Ishikawa (cell line): ENCODE measurements at regions not wholly inside any gene's neighbourhood (a gene's known extent, or its start where the extent isn't known, plus 50 kb on each side); places are given as distances from the start of the nearest gene placed in this dataset.

ENCODE experiments used
- CEBPB ChIP-seq: IDR thresholded peaks from 2 replicates; pipeline ENCODE4 v1.6.1; 2012
- CREB1 ChIP-seq: IDR thresholded peaks from 2 replicates; pipeline ENCODE4 v1.6.1; 2012; ENCODE audit warnings: low read depth
- EGR1 ChIP-seq: IDR thresholded peaks from 2 replicates; pipeline ENCODE4 v1.6.1; 2012
- EP300 ChIP-seq: IDR thresholded peaks from 2 replicates; pipeline ENCODE4 v1.6.1; 2012; ENCODE audit warnings: borderline replicate concordance
- FOXM1 ChIP-seq: IDR thresholded peaks from 2 replicates; pipeline ENCODE4 v1.6.1; 2012; ENCODE audit warnings: low read depth, borderline replicate concordance
- NFIC ChIP-seq: IDR thresholded peaks from 2 replicates; pipeline ENCODE4 v1.6.1; 2012
- RAD21 ChIP-seq: IDR thresholded peaks from 2 replicates; pipeline ENCODE4 v1.6.1; 2012; ENCODE audit warnings: low read depth
- TAF1 ChIP-seq: IDR thresholded peaks from 2 replicates; pipeline ENCODE4 v1.6.1; 2012; ENCODE audit warnings: low read depth, mild to moderate bottlenecking
- TCF12 ChIP-seq: IDR thresholded peaks from 2 replicates; pipeline ENCODE4 v1.6.1; 2012; ENCODE audit warnings: low read depth
- TEAD4 ChIP-seq: IDR thresholded peaks from 2 replicates; pipeline ENCODE4 v1.6.1; 2012
- YY1 ChIP-seq: IDR thresholded peaks from 2 replicates; pipeline ENCODE4 v1.6.1; 2012; ENCODE audit warnings: low read depth
- ZBTB7A ChIP-seq: IDR thresholded peaks from 2 replicates; pipeline ENCODE4 v1.6.1; 2012; ENCODE audit warnings: low read depth
- TF ChIP-seq, protein P1 (sequence below): IDR thresholded peaks from 2 replicates; pipeline ENCODE4 v1.6.1; 2012; ENCODE audit warnings: low read depth, mild to moderate bottlenecking
- TF ChIP-seq, protein P2 (sequence below): IDR thresholded peaks from 2 replicates; pipeline ENCODE4 v1.6.1; 2012
- TF ChIP-seq, protein P3 (sequence below): IDR thresholded peaks from 2 replicates; pipeline ENCODE4 v1.6.1; 2012

DNA sequence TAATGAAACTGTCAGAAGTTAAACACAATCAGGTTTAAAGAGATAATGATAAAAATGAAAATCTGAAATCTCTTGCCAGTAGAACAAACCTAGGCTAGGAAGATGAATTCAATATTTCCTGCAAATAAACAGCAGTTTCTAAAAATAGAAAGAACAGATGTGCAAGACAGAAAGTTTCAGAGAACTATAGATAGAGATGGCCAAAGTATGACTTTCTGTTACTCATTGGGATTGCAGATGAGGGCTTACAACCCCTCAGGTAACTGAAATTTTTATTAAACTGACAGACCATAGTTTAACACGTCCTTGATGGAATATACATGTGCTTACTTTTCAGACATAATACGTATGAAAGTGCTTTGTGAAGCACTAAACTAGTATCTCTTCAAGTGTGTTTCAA lies 82.3 kb upstream of the PPARGC1A start:
- TF ChIP-seq, protein P1, sequence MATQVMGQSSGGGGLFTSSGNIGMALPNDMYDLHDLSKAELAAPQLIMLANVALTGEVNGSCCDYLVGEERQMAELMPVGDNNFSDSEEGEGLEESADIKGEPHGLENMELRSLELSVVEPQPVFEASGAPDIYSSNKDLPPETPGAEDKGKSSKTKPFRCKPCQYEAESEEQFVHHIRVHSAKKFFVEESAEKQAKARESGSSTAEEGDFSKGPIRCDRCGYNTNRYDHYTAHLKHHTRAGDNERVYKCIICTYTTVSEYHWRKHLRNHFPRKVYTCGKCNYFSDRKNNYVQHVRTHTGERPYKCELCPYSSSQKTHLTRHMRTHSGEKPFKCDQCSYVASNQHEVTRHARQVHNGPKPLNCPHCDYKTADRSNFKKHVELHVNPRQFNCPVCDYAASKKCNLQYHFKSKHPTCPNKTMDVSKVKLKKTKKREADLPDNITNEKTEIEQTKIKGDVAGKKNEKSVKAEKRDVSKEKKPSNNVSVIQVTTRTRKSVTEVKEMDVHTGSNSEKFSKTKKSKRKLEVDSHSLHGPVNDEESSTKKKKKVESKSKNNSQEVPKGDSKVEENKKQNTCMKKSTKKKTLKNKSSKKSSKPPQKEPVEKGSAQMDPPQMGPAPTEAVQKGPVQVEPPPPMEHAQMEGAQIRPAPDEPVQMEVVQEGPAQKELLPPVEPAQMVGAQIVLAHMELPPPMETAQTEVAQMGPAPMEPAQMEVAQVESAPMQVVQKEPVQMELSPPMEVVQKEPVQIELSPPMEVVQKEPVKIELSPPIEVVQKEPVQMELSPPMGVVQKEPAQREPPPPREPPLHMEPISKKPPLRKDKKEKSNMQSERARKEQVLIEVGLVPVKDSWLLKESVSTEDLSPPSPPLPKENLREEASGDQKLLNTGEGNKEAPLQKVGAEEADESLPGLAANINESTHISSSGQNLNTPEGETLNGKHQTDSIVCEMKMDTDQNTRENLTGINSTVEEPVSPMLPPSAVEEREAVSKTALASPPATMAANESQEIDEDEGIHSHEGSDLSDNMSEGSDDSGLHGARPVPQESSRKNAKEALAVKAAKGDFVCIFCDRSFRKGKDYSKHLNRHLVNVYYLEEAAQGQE = no peak
- TF ChIP-seq EGR1 (no peak), TCF12 (no peak)

DNA sequence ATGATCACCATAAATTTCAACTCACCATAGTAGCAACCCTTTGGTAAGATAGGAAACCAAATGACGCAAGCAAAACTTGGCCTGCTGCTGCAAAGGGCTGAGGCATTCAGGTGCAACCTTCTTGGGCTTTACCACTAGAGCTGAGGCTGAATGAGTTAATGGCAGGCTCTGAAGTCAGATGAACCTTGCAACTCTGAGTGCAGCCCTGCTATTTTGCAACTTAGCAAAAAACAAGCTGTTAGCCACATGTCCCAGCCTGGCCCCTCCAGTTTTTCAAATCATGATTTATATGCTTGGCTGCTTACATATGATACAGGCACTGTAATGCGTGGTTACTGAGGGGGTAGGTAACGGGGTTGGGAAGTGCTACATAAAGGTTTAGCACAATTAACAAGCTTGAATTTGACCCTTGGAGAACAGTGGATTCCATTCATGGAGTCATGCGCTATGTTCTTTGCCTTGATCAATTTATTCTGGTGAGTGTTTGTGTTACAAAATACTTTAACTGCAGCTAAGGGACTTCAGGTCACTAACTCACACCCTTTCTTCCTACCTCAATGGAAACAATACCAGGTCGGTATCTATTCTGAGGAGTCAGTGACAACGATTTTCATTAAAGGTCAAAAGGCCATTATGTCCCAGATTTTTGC lies 80.5 kb upstream of the PPARGC1A start:
- TF ChIP-seq ZBTB7A (no peak), NFIC (no peak), EGR1 (no peak), TCF12 (no peak), EP300 (no peak), RAD21 (no peak), TAF1 (no peak), CEBPB (no peak), YY1 (no peak), TEAD4 (no peak), FOXM1 (no peak), CREB1 (no peak)
- TF ChIP-seq, protein P1 = no peak
- TF ChIP-seq, protein P2, sequence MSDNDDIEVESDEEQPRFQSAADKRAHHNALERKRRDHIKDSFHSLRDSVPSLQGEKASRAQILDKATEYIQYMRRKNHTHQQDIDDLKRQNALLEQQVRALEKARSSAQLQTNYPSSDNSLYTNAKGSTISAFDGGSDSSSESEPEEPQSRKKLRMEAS = no peak
- TF ChIP-seq, protein P3, sequence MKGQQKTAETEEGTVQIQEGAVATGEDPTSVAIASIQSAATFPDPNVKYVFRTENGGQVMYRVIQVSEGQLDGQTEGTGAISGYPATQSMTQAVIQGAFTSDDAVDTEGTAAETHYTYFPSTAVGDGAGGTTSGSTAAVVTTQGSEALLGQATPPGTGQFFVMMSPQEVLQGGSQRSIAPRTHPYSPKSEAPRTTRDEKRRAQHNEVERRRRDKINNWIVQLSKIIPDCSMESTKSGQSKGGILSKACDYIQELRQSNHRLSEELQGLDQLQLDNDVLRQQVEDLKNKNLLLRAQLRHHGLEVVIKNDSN = no peak

DNA sequence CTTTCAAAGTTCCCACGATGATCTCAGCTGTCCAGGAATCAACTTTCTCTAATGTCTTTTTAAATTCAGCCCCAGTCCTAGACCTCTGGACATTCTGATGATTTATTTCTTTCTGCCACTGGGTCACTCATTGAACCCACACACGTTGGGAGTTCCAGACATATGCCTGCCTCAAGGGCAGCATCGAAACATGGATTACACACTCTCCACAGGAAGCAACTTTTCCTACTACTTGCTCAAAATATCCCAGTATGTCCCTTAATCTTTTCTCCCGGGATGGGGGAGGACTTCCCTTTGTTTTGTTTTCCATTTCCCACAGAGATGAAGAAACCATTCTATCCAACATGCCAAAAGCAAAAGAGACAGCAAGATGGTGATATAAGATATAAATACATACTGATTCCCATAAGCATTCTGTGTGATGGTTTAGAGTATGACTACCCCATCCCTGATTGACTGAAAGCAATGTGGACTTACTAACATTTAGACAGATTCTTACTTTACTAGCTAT lies 79.8 kb upstream of the PPARGC1A start:
- TF ChIP-seq YY1 = no peak
- no peak for TF ChIP-seq TAF1
- no peak for TF ChIP-seq EGR1
- TF ChIP-seq, protein P1 = no peak
- TF ChIP-seq CEBPB = no peak
- no peak for TF ChIP-seq TEAD4
- TF ChIP-seq CREB1 = no peak
- no peak for TF ChIP-seq ZBTB7A
- no peak for TF ChIP-seq FOXM1
- TF ChIP-seq, protein P2 = no peak
- no peak for TF ChIP-seq TCF12
- TF ChIP-seq, protein P3 = no peak

DNA sequence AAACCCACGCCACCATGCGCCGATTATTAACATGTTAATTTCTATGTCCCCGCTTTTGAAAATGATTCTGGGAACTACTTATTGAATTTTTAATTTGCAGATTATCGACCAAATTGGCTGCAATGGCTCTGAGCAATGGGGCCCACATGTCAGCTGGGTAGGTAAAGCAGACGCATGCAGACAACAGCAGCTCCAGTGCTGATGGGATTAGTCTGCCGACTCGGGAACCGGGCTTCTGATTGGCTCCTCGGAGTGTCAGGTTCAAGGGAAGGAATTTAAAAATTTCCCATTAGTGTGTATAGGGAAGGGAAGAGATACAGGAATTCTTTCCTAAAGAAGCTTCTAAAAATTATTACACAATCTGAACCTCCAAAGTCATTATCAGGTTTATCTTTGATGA lies 77.4 kb upstream of the PPARGC1A start:
- TF ChIP-seq TEAD4 = no peak
- TF ChIP-seq NFIC = no peak
- TF ChIP-seq ZBTB7A = no peak
- no peak for TF ChIP-seq CREB1
- no peak for TF ChIP-seq YY1

DNA sequence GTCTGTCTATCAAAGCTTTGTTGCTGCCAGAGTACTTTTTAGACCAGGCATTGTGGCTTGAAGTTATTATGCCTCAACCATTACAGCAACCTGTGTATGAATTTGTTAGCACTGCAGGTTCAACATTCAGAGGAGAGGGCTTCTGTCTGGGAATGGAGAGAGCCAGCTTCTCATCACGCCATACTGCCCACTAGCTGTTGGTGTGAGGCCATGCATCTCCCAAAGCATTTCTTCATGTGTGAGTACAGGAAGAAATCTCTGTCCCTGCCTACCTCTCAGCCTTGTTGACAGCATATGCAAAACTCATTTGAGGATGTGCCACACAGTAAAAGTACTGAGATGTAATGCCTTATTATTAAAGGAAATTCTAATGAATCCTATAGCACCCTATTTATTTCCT lies 76.9 kb upstream of the PPARGC1A start:
- TF ChIP-seq FOXM1 = no peak
- peak; percentile 53 for TF ChIP-seq RAD21
